ENCODE measurements at regions not wholly inside any gene's neighbourhood (a gene's known extent, or its start where the extent isn't known, plus 50 kb on each side); places are given as distances from the start of the nearest gene placed in this dataset.

DNA sequence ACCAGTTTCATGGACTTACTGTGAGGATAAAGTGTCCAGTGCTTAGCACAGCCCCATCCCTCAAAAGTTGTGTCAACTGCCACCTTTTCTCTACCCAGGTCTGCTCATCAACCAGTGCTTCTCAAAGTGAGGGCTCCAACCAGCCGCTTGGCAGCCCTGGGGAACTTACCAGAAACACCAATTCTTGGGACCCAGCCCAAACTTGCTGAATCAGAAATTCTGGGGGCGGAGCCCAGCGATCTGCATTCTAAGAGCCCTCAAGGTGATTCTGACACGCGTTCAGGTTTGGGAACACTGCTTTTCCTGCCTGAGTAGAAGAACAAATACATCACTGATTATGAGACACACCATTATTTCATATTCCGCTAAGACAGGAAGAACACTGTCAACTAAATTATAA is 132.0 kb downstream of the NSG2 start:
- no peaks in the 10 kb centered on the region for H3K27me3 ChIP-seq (ENCODE audit: insufficient read depth, low read length, poor library complexity, severe bottlenecking)
- no peaks in the 10 kb centered on the region for H3K9me3 ChIP-seq (ENCODE audit: insufficient read depth, low read depth, low read length)
- H3K36me3 ChIP-seq (ENCODE audit: insufficient read depth, low read length): no peaks in the 10 kb centered on the region
- no peaks in the 10 kb centered on the region for H4K20me1 ChIP-seq (ENCODE audit: insufficient read depth, low read length, poor library complexity, severe bottlenecking)
- no peak overlapping the region for H3K4me3 ChIP-seq (ENCODE audit: low read length, poor library complexity, severe bottlenecking)
- H3K4me2 ChIP-seq (ENCODE audit: low read depth, low read length, poor library complexity, severe bottlenecking): no peak overlapping the region
- no peak overlapping the region for H3K9ac ChIP-seq (ENCODE audit: low read depth, low read length, poor library complexity, severe bottlenecking)
- H3K9me2 ChIP-seq (replicated peaks; ENCODE audit: low read depth, low read length): no peaks in the 10 kb centered on the region
- no peaks in the 10 kb centered on the region for H3K4me1 ChIP-seq (ENCODE audit: insufficient read depth, low read length, poor library complexity, severe bottlenecking)
- H3K79me2 ChIP-seq (ENCODE audit: insufficient read depth, low read length): no peaks in the 10 kb centered on the region
- TF ChIP-seq, protein P1, sequence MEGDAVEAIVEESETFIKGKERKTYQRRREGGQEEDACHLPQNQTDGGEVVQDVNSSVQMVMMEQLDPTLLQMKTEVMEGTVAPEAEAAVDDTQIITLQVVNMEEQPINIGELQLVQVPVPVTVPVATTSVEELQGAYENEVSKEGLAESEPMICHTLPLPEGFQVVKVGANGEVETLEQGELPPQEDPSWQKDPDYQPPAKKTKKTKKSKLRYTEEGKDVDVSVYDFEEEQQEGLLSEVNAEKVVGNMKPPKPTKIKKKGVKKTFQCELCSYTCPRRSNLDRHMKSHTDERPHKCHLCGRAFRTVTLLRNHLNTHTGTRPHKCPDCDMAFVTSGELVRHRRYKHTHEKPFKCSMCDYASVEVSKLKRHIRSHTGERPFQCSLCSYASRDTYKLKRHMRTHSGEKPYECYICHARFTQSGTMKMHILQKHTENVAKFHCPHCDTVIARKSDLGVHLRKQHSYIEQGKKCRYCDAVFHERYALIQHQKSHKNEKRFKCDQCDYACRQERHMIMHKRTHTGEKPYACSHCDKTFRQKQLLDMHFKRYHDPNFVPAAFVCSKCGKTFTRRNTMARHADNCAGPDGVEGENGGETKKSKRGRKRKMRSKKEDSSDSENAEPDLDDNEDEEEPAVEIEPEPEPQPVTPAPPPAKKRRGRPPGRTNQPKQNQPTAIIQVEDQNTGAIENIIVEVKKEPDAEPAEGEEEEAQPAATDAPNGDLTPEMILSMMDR (conservative IDR thresholded peaks at IDR 0.05; ENCODE audit: low read length): no peak
- TF ChIP-seq EZH2phosphoT487 (IDR thresholded peaks at IDR 0.05; ENCODE audit: borderline replicate concordance): no peak
- no peak overlapping the region for H2AFZ ChIP-seq (ENCODE audit: low read length)
- H3F3A ChIP-seq (ENCODE audit: low read depth): no peaks in the 10 kb centered on the region

DNA sequence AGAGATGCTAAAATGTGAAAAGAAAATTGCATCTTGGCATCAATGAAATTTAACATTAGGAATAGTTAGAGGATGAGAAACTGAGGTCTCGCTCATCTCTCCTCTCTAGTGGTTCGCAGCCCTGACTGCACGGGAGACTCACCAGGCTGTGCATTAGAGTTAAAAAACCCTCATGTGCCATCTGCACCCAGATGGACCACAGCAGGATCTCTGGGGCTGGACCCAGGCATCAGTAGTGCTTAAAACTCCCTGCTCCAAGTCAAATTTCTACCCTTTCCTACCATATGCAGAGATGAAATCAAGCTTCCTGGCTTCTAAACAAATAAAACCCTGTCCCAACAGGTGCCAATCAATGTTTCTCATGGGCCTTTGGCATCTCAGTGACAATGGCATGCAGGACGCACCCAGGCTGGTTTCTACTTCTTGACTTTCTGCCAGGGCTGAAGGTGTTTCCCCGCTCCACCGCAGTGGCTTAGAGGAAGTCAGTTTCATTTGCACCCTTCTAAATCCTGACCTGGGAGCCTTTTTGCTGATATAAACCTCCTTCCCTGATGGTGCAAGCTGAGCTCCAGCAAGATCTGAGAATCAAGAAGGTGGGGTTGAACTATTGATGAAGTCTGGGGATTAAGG is 132.6 kb downstream of the NSG2 start:
- Histone ChIP-seq H3K9me2 (replicated peaks; ENCODE audit: low read depth, low read length) (no peaks in the 10 kb centered on the region), H4K20me1 (ENCODE audit: insufficient read depth, low read length, poor library complexity, severe bottlenecking) (no peaks in the 10 kb centered on the region), H3K27me3 (ENCODE audit: insufficient read depth, low read length, poor library complexity, severe bottlenecking) (no peaks in the 10 kb centered on the region), H3F3A (ENCODE audit: low read depth) (no peaks in the 10 kb centered on the region), H3K79me2 (ENCODE audit: insufficient read depth, low read length) (no peaks in the 10 kb centered on the region), H3K36me3 (ENCODE audit: insufficient read depth, low read length) (no peaks in the 10 kb centered on the region), H3K9ac (ENCODE audit: low read depth, low read length, poor library complexity, severe bottlenecking) (no peak overlapping the region), H2AFZ (ENCODE audit: low read length) (no peak overlapping the region), H3K4me3 (ENCODE audit: low read length, poor library complexity, severe bottlenecking) (no peak overlapping the region), H3K9me3 (ENCODE audit: insufficient read depth, low read depth, low read length) (no peaks in the 10 kb centered on the region), H3K4me1 (ENCODE audit: insufficient read depth, low read length, poor library complexity, severe bottlenecking) (no peaks in the 10 kb centered on the region), H3K4me2 (ENCODE audit: low read depth, low read length, poor library complexity, severe bottlenecking) (no peak overlapping the region)
- TF ChIP-seq, protein P1 (conservative IDR thresholded peaks at IDR 0.05; ENCODE audit: low read length): no peak
- no peak for TF ChIP-seq EZH2phosphoT487 (IDR thresholded peaks at IDR 0.05; ENCODE audit: borderline replicate concordance)

DNA sequence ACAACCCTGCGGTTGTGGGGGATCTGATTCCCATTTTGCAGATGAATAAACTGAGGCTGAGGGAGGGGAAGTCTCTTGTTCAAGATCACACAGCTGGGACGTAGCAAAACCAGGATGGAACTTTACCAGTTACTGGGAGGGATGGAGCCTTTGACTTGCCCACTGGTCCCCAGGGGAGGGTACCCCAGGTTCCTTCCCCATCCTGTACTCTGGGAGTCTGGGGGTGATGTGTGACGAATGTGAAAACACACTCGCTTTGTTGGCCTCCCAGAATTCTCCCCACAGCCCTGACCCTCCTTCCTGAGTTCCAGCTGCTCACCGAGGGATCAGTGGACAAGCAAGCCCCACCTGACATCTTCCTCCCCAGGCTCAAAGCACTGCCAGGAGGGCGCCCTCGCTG is 135.1 kb downstream of the NSG2 start:
- H3K9ac ChIP-seq (ENCODE audit: low read depth, low read length, poor library complexity, severe bottlenecking): no peak overlapping the region
- H3K4me1 ChIP-seq (ENCODE audit: insufficient read depth, low read length, poor library complexity, severe bottlenecking): no peaks in the 10 kb centered on the region
- H3K9me3 ChIP-seq (ENCODE audit: insufficient read depth, low read depth, low read length): no peaks in the 10 kb centered on the region
- no peaks in the 10 kb centered on the region for H3F3A ChIP-seq (ENCODE audit: low read depth)
- no peaks in the 10 kb centered on the region for H3K79me2 ChIP-seq (ENCODE audit: insufficient read depth, low read length)
- H3K9me2 ChIP-seq (replicated peaks; ENCODE audit: low read depth, low read length): no peaks in the 10 kb centered on the region
- H3K4me2 ChIP-seq (ENCODE audit: low read depth, low read length, poor library complexity, severe bottlenecking): no peak overlapping the region
- no peak overlapping the region for H3K4me3 ChIP-seq (ENCODE audit: low read length, poor library complexity, severe bottlenecking)
- H3K27me3 ChIP-seq (ENCODE audit: insufficient read depth, low read length, poor library complexity, severe bottlenecking): no peaks in the 10 kb centered on the region
- H3K36me3 ChIP-seq (ENCODE audit: insufficient read depth, low read length): no peaks in the 10 kb centered on the region
- no peaks in the 10 kb centered on the region for H4K20me1 ChIP-seq (ENCODE audit: insufficient read depth, low read length, poor library complexity, severe bottlenecking)
- no peak for TF ChIP-seq EZH2phosphoT487 (IDR thresholded peaks at IDR 0.05; ENCODE audit: borderline replicate concordance)
- H2AFZ ChIP-seq (ENCODE audit: low read length): no peak overlapping the region

DNA sequence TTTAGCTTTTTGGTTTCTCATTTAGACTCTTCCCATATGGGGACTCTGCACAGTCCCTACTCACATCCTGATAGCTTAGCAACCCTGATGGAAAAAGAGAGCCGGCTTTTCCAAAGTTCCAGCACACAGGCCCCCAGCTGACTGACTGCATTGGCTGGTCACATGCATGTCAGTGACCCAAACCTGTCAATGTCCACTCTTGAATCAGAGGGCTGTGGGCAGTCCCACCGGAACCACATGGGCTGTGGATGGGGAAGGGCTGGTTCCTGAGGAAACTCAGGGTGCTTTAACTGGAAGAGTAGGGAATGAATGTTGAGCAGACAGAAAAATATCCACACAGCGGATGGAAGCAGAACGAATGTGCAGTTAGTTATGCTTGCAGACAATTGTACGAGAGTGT is 136.6 kb downstream of the NSG2 start:
- no peak overlapping the region for H3K4me2 ChIP-seq (ENCODE audit: low read depth, low read length, poor library complexity, severe bottlenecking)
- H3K9me2 ChIP-seq (replicated peaks; ENCODE audit: low read depth, low read length): no peaks in the 10 kb centered on the region
- no peak overlapping the region for H3K4me3 ChIP-seq (ENCODE audit: low read length, poor library complexity, severe bottlenecking)
- no peaks in the 10 kb centered on the region for H3K4me1 ChIP-seq (ENCODE audit: insufficient read depth, low read length, poor library complexity, severe bottlenecking)
- H3K36me3 ChIP-seq (ENCODE audit: insufficient read depth, low read length): no peaks in the 10 kb centered on the region
- no peaks in the 10 kb centered on the region for H3K79me2 ChIP-seq (ENCODE audit: insufficient read depth, low read length)
- no peaks in the 10 kb centered on the region for H3K9me3 ChIP-seq (ENCODE audit: insufficient read depth, low read depth, low read length)
- no peak for TF ChIP-seq EZH2phosphoT487 (IDR thresholded peaks at IDR 0.05; ENCODE audit: borderline replicate concordance)
- TF ChIP-seq, protein P1 (conservative IDR thresholded peaks at IDR 0.05; ENCODE audit: low read length): no peak
- H3F3A ChIP-seq (ENCODE audit: low read depth): no peaks in the 10 kb centered on the region
- H3K9ac ChIP-seq (ENCODE audit: low read depth, low read length, poor library complexity, severe bottlenecking): no peak overlapping the region
- H3K27me3 ChIP-seq (ENCODE audit: insufficient read depth, low read length, poor library complexity, severe bottlenecking): no peaks in the 10 kb centered on the region
- no peak overlapping the region for H2AFZ ChIP-seq (ENCODE audit: low read length)
- H4K20me1 ChIP-seq (ENCODE audit: insufficient read depth, low read length, poor library complexity, severe bottlenecking): no peaks in the 10 kb centered on the region

All from Loucy (cell line).